Neural progenitor cell (in vitro differentiated cells): ENCODE measurements at regions not wholly inside any gene's neighbourhood (a gene's known extent, or its start where the extent isn't known, plus 50 kb on each side); places are given as distances from the start of the nearest gene placed in this dataset.

Source experiments
- EZH2phosphoT487 ChIP-seq: fragments of 200-600 bp; sonication (generic); IDR thresholded peaks from 2 replicates; pipeline ENCODE4 v1.6.1; 2017; ENCODE audit warnings: antibody characterized with exemption
- TF ChIP-seq, protein P1 (sequence below): fragments of 200-600 bp; sonication (generic); IDR thresholded peaks from 2 replicates; pipeline ENCODE4 v1.5.1; 2017; ENCODE audit warnings: antibody characterized with exemption, mild to moderate bottlenecking

- TF ChIP-seq, protein P1, sequence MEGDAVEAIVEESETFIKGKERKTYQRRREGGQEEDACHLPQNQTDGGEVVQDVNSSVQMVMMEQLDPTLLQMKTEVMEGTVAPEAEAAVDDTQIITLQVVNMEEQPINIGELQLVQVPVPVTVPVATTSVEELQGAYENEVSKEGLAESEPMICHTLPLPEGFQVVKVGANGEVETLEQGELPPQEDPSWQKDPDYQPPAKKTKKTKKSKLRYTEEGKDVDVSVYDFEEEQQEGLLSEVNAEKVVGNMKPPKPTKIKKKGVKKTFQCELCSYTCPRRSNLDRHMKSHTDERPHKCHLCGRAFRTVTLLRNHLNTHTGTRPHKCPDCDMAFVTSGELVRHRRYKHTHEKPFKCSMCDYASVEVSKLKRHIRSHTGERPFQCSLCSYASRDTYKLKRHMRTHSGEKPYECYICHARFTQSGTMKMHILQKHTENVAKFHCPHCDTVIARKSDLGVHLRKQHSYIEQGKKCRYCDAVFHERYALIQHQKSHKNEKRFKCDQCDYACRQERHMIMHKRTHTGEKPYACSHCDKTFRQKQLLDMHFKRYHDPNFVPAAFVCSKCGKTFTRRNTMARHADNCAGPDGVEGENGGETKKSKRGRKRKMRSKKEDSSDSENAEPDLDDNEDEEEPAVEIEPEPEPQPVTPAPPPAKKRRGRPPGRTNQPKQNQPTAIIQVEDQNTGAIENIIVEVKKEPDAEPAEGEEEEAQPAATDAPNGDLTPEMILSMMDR, result no peak
- no peak for TF ChIP-seq EZH2phosphoT487
Measured at GRCh38 chr2:226330206-226330605, 469.4 kb downstream of the IRS1 start.
